HG02610 (cell line): ENCODE measurements at regions not wholly inside any gene's neighbourhood (a gene's known extent, or its start where the extent isn't known, plus 50 kb on each side); places are given as distances from the start of the nearest gene placed in this dataset.

Source experiments
- ATAC-seq: cut with Tn5 transposase; IDR thresholded peaks from one replicate; pipeline ENCODE4 v1.9.1; 2021; ENCODE audit warnings: mild to moderate bottlenecking, moderate library complexity; ENCODE audit not compliant: unreplicated experiment

GRCh38 chr14:55734731-55735130 lies 154.7 kb downstream of the KTN1 start:
- no peak for ATAC-seq

GRCh38 chr14:55739967-55740648 lies 160.1 kb downstream of the KTN1 start:
- no peak for ATAC-seq

GRCh38 chr14:55740649-55740989 lies 160.6 kb downstream of the KTN1 start:
- no peak for ATAC-seq

- ATAC-seq: no peak
Observed at GRCh38 chr14:55741240-55741639, 161.2 kb downstream of the KTN1 start.

GRCh38 chr14:55743551-55743950 lies 163.5 kb downstream of the KTN1 start:
- ATAC-seq: no peak

- no peak for ATAC-seq
Observed at GRCh38 chr14:55744321-55744720, 164.3 kb downstream of the KTN1 start.

- ATAC-seq: no peak
Observed at GRCh38 chr14:55745906-55746305, 165.9 kb downstream of the KTN1 start.

- no peak for ATAC-seq
Observed at GRCh38 chr14:55746558-55746957, 166.6 kb downstream of the KTN1 start.

GRCh38 chr14:55747186-55747585 lies 167.2 kb downstream of the KTN1 start:
- no peak for ATAC-seq

GRCh38 chr14:55749201-55749812 lies 169.3 kb downstream of the KTN1 start:
- no peak for ATAC-seq

- no peak for ATAC-seq
Observed at GRCh38 chr14:55749946-55750345, 169.9 kb downstream of the KTN1 start.

- ATAC-seq: no peak
Observed at GRCh38 chr14:55752580-55753390, 172.8 kb downstream of the KTN1 start.

- no peak for ATAC-seq
Observed at GRCh38 chr14:55754471-55754870, 174.5 kb downstream of the KTN1 start.

- no peak for ATAC-seq
Observed at GRCh38 chr14:55754871-55755270, 174.9 kb downstream of the KTN1 start.

- ATAC-seq: no peak
Observed at GRCh38 chr14:55756078-55756477, 176.1 kb downstream of the KTN1 start.

GRCh38 chr14:55756557-55756956 lies 176.6 kb downstream of the KTN1 start:
- ATAC-seq: no peak

GRCh38 chr14:55758796-55759195 lies 178.8 kb downstream of the KTN1 start:
- ATAC-seq: no peak

- ATAC-seq: no peak
Observed at GRCh38 chr14:55760789-55761566, 181.0 kb downstream of the KTN1 start.

GRCh38 chr14:55761651-55762050 lies 181.6 kb downstream of the KTN1 start:
- ATAC-seq: no peak

GRCh38 chr14:55762595-55763232 lies 182.7 kb downstream of the KTN1 start:
- ATAC-seq: peak; percentile 87

GRCh38 chr14:55764784-55765183 lies 184.8 kb downstream of the KTN1 start:
- no peak for ATAC-seq
